GM12891 (cell line): ENCODE measurements at regions not wholly inside any gene's neighbourhood (a gene's known extent, or its start where the extent isn't known, plus 50 kb on each side); places are given as distances from the start of the nearest gene placed in this dataset.

ENCODE experiments used
- DNase-seq: peaks from one replicate; pipeline ENCODE4 v3.0.0; 2011; ENCODE audit warnings: low spot score; ENCODE audit not compliant: insufficient read length
- FAIRE-seq: peaks from 2 replicates; lab custom pipeline; 2011; peaks lifted over from hg19 to GRCh38; lab: Jason Lieb, UNC
- PAX5 ChIP-seq: IDR thresholded peaks from 2 replicates; pipeline ENCODE4 v1.6.1; 2011; ENCODE audit warnings: low read length, moderate library complexity, mild to moderate bottlenecking; ENCODE audit not compliant: insufficient read depth, severe bottlenecking
- POLR2A ChIP-seq: IDR thresholded peaks from 2 replicates; pipeline ENCODE4 v1.6.1; 2011; ENCODE audit warnings: low read depth, low read length, control low read depth
- POLR2AphosphoS5 ChIP-seq: IDR thresholded peaks from 2 replicates; pipeline ENCODE4 v1.6.1; 2011; ENCODE audit warnings: low read depth, low read length, control low read depth
- POU2F2 ChIP-seq: IDR thresholded peaks from 2 replicates; pipeline ENCODE4 v1.6.1; 2011; ENCODE audit warnings: low read depth, mild to moderate bottlenecking, control low read depth, low read length, moderate library complexity
- SPI1 ChIP-seq: IDR thresholded peaks from 2 replicates; pipeline ENCODE4 v1.6.1; 2011; ENCODE audit warnings: low read depth, low read length, control low read depth
- TAF1 ChIP-seq: IDR thresholded peaks from 2 replicates; pipeline ENCODE4 v1.6.1; 2011; ENCODE audit warnings: low read depth, low read length, control low read depth

GRCh38 chr6:137652961-137653705, 158.9 kb upstream of the OLIG3 start:
- DNase-seq, result no peak
- no peak for TF ChIP-seq POLR2A
- no peak for TF ChIP-seq SPI1
- no peak for TF ChIP-seq POLR2AphosphoS5
- no peak for TF ChIP-seq TAF1
- no peak for TF ChIP-seq PAX5
- no peak for TF ChIP-seq POU2F2
- FAIRE-seq, result no peak

GRCh38 chr6:137653706-137654059, 159.5 kb upstream of the OLIG3 start:
- FAIRE-seq, result no peak

GRCh38 chr6:137654365-137654981, 160.3 kb upstream of the OLIG3 start:
- FAIRE-seq (no peak), DNase-seq (no peak)
- no peak for TF ChIP-seq POU2F2
- TF ChIP-seq PAX5, result no peak

More at GRCh38 chr6:137653706-137654059, 159.5 kb upstream of the OLIG3 start:
- DNase-seq, result no peak
- TF ChIP-seq PAX5 (no peak), POLR2A (no peak), SPI1 (no peak), POLR2AphosphoS5 (no peak), TAF1 (no peak), POU2F2 (no peak)

GRCh38 chr6:137655291-137655690, 161.1 kb upstream of the OLIG3 start:
- DNase-seq (no peak), FAIRE-seq (no peak)
- no peak for TF ChIP-seq POLR2AphosphoS5
- no peak for TF ChIP-seq TAF1
- TF ChIP-seq SPI1, result no peak

GRCh38 chr6:137656735-137657134, 162.5 kb upstream of the OLIG3 start:
- TF ChIP-seq POU2F2 (no peak), POLR2AphosphoS5 (no peak), TAF1 (no peak), PAX5 (no peak), SPI1 (no peak), POLR2A (no peak)
- FAIRE-seq, result no peak
- no peak for DNase-seq

- TF ChIP-seq PAX5 (no peak), TAF1 (no peak), POU2F2 (no peak), SPI1 (no peak), POLR2A (no peak)
- DNase-seq (no peak), FAIRE-seq (peak; percentile 47)
Measured at GRCh38 chr6:137657351-137657911, 163.2 kb upstream of the OLIG3 start.

GRCh38 chr6:137658287-137658686, 164.1 kb upstream of the OLIG3 start:
- TF ChIP-seq SPI1 (no peak), POU2F2 (no peak), POLR2AphosphoS5 (peak; percentile 59; the same call in 1 of the 2 replicates)
- FAIRE-seq (no peak), DNase-seq (no peak)

- no peak for FAIRE-seq
- no peak for DNase-seq
- TF ChIP-seq PAX5 (no peak), POLR2A (no peak), SPI1 (no peak), POU2F2 (no peak), POLR2AphosphoS5 (no peak), TAF1 (no peak)
Measured at GRCh38 chr6:137659871-137660270, 165.7 kb upstream of the OLIG3 start.

GRCh38 chr6:137660296-137660731, 166.1 kb upstream of the OLIG3 start:
- FAIRE-seq (no peak), DNase-seq (no peak)
- TF ChIP-seq POU2F2, result no peak
- no peak for TF ChIP-seq POLR2AphosphoS5
- no peak for TF ChIP-seq SPI1
- no peak for TF ChIP-seq POLR2A
- no peak for TF ChIP-seq PAX5
- no peak for TF ChIP-seq TAF1

- TF ChIP-seq POLR2AphosphoS5 (no peak), POLR2A (no peak), POU2F2 (no peak), PAX5 (no peak), SPI1 (no peak), TAF1 (no peak)
- DNase-seq, result no peak
- peak; percentile 9 for FAIRE-seq
Measured at GRCh38 chr6:137661601-137662000, 167.4 kb upstream of the OLIG3 start.
